HCT116 (cell line): ENCODE measurements at regions not wholly inside any gene's neighbourhood (a gene's known extent, or its start where the extent isn't known, plus 50 kb on each side); places are given as distances from the start of the nearest gene placed in this dataset.

Experiments used
- ATAC-seq: fragments of 200-7000 bp; cut with Tn5 transposase; 2 replicates; pipeline ENCODE4 v1.9.1; 2020; ENCODE audit warnings: mild to moderate bottlenecking, moderate library complexity
- BruUV-seq: library from RNA; stranded (reverse); fragments of 400-500 nt; replicated peaks from 2 replicates; lab custom pipeline; 2021; lab: Mats Ljungman, UMichigan
- CTCF ChIA-PET: fragments of 300-600 bp; sonication (Branson Sonifier 250); formaldehyde crosslinking; loops from one replicate; lab custom pipeline; 2021; ENCODE audit warnings: antibody characterized with exemption; lab: Charles Lee
- POLR2A ChIA-PET: fragments of 300-600, 350-600 bp; sonication (Branson Sonifier 250); formaldehyde crosslinking; loops from one replicate; lab custom pipeline; 2021; ENCODE audit warnings: antibody characterized with exemption; lab: Charles Lee
- RAD21 ChIA-PET, 2 experiments: fragments of 300-600 bp; sonication (Branson Sonifier 250); formaldehyde crosslinking; loops; one replicate each; lab custom pipeline; 2023; ENCODE audit warnings: low total read pairs in 2 of 2; ENCODE audit not compliant: uncharacterized antibody in 2 of 2, unreplicated experiment in 2 of 2, low non-redundant PET in 1 of 2; lab: Charles Lee
- DNase-seq: peaks from one replicate; pipeline ENCODE4 v3.0.0-alpha.2; 2010; ENCODE audit warnings: low read depth, low spot score
- H2AFZ ChIP-seq: fragments of 200-600 bp; shearing (Covaris generic), sonication (generic); 2 replicates; pipeline ENCODE4 v1.6.1; 2017; ENCODE audit warnings: low read depth, mixed run types, mixed read lengths, antibody characterized with exemption, low read length; ENCODE audit not compliant: poor library complexity, severe bottlenecking
- H3K27ac ChIP-seq: 2 replicates; pipeline ENCODE4 v1.5.1; 2012; ENCODE audit warnings: low read depth, low read length
- H3K27me3 ChIP-seq: fragments of 200-600 bp; sonication (generic); 2 replicates; pipeline ENCODE4 v1.6.1; 2016; ENCODE audit warnings: mixed run types, low read length, mixed read lengths; ENCODE audit not compliant: insufficient read depth
- H3K36me3 ChIP-seq, 2 experiments: fragments of 200-500 bp in 1 of 2; fragments of 200-600 bp in 1 of 2; sonication (Bioruptor generic) in 1 of 2; sonication (generic) in 1 of 2; 2 replicates each; pipeline versions ENCODE4 v1.5.1 to v1.6.1; 2014 to 2016; ENCODE audit warnings: low read length in 2 of 2, inconsistent platforms in 1 of 2, mixed read lengths in 1 of 2, mixed run types in 1 of 2; ENCODE audit not compliant: insufficient read depth in 2 of 2, control insufficient read depth in 1 of 2
- H3K4me1 ChIP-seq, 2 experiments: fragments of 200-600 bp in 1 of 2; sonication (generic) in 1 of 2; 2 replicates each; pipeline versions ENCODE4 v1.5.1 to v1.6.1; 2012 to 2017; ENCODE audit warnings: low read length in 2 of 2, inconsistent platforms in 1 of 2, mild to moderate bottlenecking in 1 of 2, mixed read lengths in 1 of 2, mixed run types in 1 of 2, moderate library complexity in 1 of 2; ENCODE audit not compliant: insufficient read depth in 2 of 2, control insufficient read depth in 1 of 2
- H3K4me2 ChIP-seq: fragments of 200-600 bp; sonication (generic); 2 replicates; pipeline ENCODE4 v1.6.1; 2017; ENCODE audit warnings: mixed run types, low read length, mixed read lengths
- H3K4me3 ChIP-seq, 2 experiments: fragments of 200-600 bp in 1 of 2; sonication (generic) in 1 of 2; replicated peaks in 1 of 2; 2 replicates each; pipeline ENCODE4 v1.5.1; 2011 to 2016; ENCODE audit warnings: low read length in 2 of 2, control low read depth in 1 of 2, low read depth in 1 of 2, mild to moderate bottlenecking in 1 of 2, mixed read lengths in 1 of 2, mixed run types in 1 of 2
- H3K79me2 ChIP-seq: fragments of 200-600 bp; sonication (generic); 2 replicates; pipeline ENCODE4 v1.6.1; 2017; ENCODE audit warnings: mild to moderate bottlenecking, mixed run types, low read length, moderate library complexity, mixed read lengths; ENCODE audit not compliant: insufficient read depth
- H3K9ac ChIP-seq: fragments of 200-600 bp; sonication (generic); 2 replicates; pipeline ENCODE4 v1.6.1; 2016; ENCODE audit warnings: low read length, mixed read lengths
- H3K9me2 ChIP-seq: fragments of 200-600 bp; sonication (generic), shearing (Covaris generic); 2 replicates; pipeline ENCODE4 v1.6.1; 2017; ENCODE audit warnings: mixed run types, mild to moderate bottlenecking, moderate library complexity; ENCODE audit not compliant: insufficient read depth
- H3K9me3 ChIP-seq, 2 experiments: fragments of 200-500 bp in 1 of 2; fragments of 200-600 bp in 1 of 2; sonication (Bioruptor generic) in 1 of 2; sonication (generic) in 1 of 2; 2 replicates each; pipeline ENCODE4 v1.6.1; 2014 to 2017; ENCODE audit warnings: low read length in 2 of 2, mixed read lengths in 2 of 2, inconsistent platforms in 1 of 2, low read depth in 1 of 2, mild to moderate bottlenecking in 1 of 2, mixed run types in 1 of 2, moderate library complexity in 1 of 2; ENCODE audit not compliant: control insufficient read depth in 1 of 2, insufficient read depth in 1 of 2
- H4K20me1 ChIP-seq: fragments of 200-600 bp; sonication (generic), shearing (Covaris generic); 2 replicates; pipeline ENCODE4 v1.6.1; 2017; ENCODE audit warnings: mixed run types, mild to moderate bottlenecking, moderate library complexity; ENCODE audit not compliant: insufficient read depth
- CBX3 ChIP-seq: IDR thresholded peaks from 2 replicates; pipeline ENCODE4 v1.6.1; 2012; ENCODE audit warnings: low read depth
- CEBPB ChIP-seq: IDR thresholded peaks from 2 replicates; pipeline ENCODE4 v1.6.1; 2012; ENCODE audit warnings: low read depth
- EGR1 ChIP-seq: IDR thresholded peaks from 2 replicates; pipeline ENCODE4 v1.6.1; 2012; ENCODE audit warnings: low read depth
- EZH2phosphoT487 ChIP-seq: fragments of 200-600 bp; IDR thresholded peaks from 2 replicates; pipeline ENCODE4 v1.6.1; 2018; ENCODE audit warnings: antibody characterized with exemption, borderline replicate concordance
- FOSL1 ChIP-seq: IDR thresholded peaks from 2 replicates; pipeline ENCODE4 v1.6.1; 2012; ENCODE audit warnings: low read depth
- MAX ChIP-seq: IDR thresholded peaks from 2 replicates; pipeline ENCODE4 v1.6.1; 2012
- POLR2A ChIP-seq: IDR thresholded peaks from 2 replicates; pipeline ENCODE4 v1.7.0; 2011; ENCODE audit warnings: borderline replicate concordance; ENCODE audit not compliant: insufficient read depth, insufficient read length; ENCODE audit errors: extremely low read depth
- POLR2AphosphoS5 ChIP-seq: IDR thresholded peaks from 2 replicates; pipeline ENCODE4 v1.6.1; 2011; ENCODE audit warnings: mild to moderate bottlenecking, low read depth, low read length, moderate library complexity
- RAD21 ChIP-seq: IDR thresholded peaks from 2 replicates; pipeline ENCODE4 v1.6.1; 2012; ENCODE audit warnings: low read depth, mild to moderate bottlenecking
- REST ChIP-seq: IDR thresholded peaks from 2 replicates; pipeline ENCODE4 v1.6.1; 2012; ENCODE audit warnings: low read depth
- SIN3A ChIP-seq: IDR thresholded peaks from 2 replicates; pipeline ENCODE4 v1.6.1; 2012; ENCODE audit warnings: low read depth
- SP1 ChIP-seq: IDR thresholded peaks from 2 replicates; pipeline ENCODE4 v1.6.1; 2012; ENCODE audit warnings: low read depth
- SRF ChIP-seq: IDR thresholded peaks from 2 replicates; pipeline ENCODE4 v1.6.1; 2012; ENCODE audit warnings: low read depth
- TCF7L2 ChIP-seq: IDR thresholded peaks from 2 replicates; pipeline ENCODE4 v1.7.0; 2011; ENCODE audit warnings: borderline replicate concordance, inconsistent platforms; ENCODE audit not compliant: insufficient read depth, insufficient read length; ENCODE audit errors: extremely low read depth
- YY1 ChIP-seq: IDR thresholded peaks from 2 replicates; pipeline ENCODE4 v1.6.1; 2011; ENCODE audit warnings: low read length, low read depth, moderate library complexity, mild to moderate bottlenecking; ENCODE audit not compliant: insufficient replicate concordance; ENCODE audit errors: extremely low read depth
- ZNF274 ChIP-seq: fragments of 200-500 bp; sonication (Bioruptor generic); IDR thresholded peaks from 2 replicates; pipeline ENCODE4 v1.6.1; 2014; ENCODE audit warnings: mild to moderate bottlenecking, low read depth, low read length, inconsistent platforms
- intact Hi-C: fragments of 100-400 bp; cut with micrococcal nuclease; formaldehyde crosslinking; loops from 2 replicates; pipeline ENCODE4 v1.10.0; 2022
- TF ChIP-seq, protein P1 (sequence below), 3 experiments: fragments of 200-600 bp in 1 of 3; sonication (generic) in 1 of 3; IDR thresholded peaks in 2 of 3; conservative IDR thresholded peaks in 1 of 3; 2 replicates each; pipeline ENCODE4 v1.5.1; 2012 to 2017; ENCODE audit warnings: low read depth in 2 of 3, low read length in 2 of 3, antibody characterized with exemption in 1 of 3, borderline replicate concordance in 1 of 3, control low read depth in 1 of 3, mild to moderate bottlenecking in 1 of 3, mixed read lengths in 1 of 3, mixed run types in 1 of 3, moderate library complexity in 1 of 3; ENCODE audit not compliant: insufficient read depth in 1 of 3
- TF ChIP-seq, protein P2 (sequence below): IDR thresholded peaks from 2 replicates; pipeline ENCODE4 v1.6.1; 2012

DNA sequence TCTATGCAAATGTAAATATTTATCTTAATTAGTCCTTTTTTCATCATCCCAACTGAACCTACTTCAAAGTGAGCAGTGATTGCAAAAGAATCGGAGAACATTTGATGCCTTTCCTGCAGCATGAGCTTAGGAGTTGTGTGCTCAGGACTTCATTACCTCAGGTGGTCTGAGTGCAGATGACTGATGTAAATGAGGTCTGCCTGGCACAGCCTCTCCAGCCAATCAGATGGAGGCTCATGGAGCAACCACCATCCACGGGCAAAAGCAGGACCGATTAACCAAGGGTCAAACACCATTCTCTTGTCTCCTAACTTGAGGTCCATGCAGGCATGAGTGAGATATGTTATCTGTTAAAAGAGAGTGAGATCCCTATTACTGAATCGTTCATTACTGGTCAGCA is 165.7 kb upstream of the CARMIL1 start (continued):
- no peak for TF ChIP-seq YY1
- no peak for TF ChIP-seq ZNF274
- TF ChIP-seq POLR2AphosphoS5, result no peak
- TF ChIP-seq POLR2A, result no peak
- TF ChIP-seq, protein P1, sequence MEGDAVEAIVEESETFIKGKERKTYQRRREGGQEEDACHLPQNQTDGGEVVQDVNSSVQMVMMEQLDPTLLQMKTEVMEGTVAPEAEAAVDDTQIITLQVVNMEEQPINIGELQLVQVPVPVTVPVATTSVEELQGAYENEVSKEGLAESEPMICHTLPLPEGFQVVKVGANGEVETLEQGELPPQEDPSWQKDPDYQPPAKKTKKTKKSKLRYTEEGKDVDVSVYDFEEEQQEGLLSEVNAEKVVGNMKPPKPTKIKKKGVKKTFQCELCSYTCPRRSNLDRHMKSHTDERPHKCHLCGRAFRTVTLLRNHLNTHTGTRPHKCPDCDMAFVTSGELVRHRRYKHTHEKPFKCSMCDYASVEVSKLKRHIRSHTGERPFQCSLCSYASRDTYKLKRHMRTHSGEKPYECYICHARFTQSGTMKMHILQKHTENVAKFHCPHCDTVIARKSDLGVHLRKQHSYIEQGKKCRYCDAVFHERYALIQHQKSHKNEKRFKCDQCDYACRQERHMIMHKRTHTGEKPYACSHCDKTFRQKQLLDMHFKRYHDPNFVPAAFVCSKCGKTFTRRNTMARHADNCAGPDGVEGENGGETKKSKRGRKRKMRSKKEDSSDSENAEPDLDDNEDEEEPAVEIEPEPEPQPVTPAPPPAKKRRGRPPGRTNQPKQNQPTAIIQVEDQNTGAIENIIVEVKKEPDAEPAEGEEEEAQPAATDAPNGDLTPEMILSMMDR (IDR thresholded peaks at IDR 0.05 in 2 of 3, conservative IDR thresholded peaks at IDR 0.05 in 1 of 3; ENCODE audit: borderline replicate concordance in 1 of 3, insufficient read depth in 1 of 3, low read depth in 2 of 3, low read length in 2 of 3), result no peak
- TF ChIP-seq MAX, result no peak
- no peak for TF ChIP-seq TCF7L2

- TF ChIP-seq SP1 (no peak), EGR1 (no peak), REST (no peak), SIN3A (no peak), RAD21 (no peak), CEBPB (no peak), EZH2phosphoT487 (no peak), POLR2AphosphoS5 (no peak), CBX3 (no peak), FOSL1 (no peak), POLR2A (no peak), SRF (no peak)
- TF ChIP-seq, protein P2, sequence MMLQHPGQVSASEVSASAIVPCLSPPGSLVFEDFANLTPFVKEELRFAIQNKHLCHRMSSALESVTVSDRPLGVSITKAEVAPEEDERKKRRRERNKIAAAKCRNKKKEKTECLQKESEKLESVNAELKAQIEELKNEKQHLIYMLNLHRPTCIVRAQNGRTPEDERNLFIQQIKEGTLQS, result no peak
- BruUV-seq, result no TSS peak
- Histone ChIP-seq H3K27ac (no peak overlapping the region), H3K9me3 (no peaks in the 10 kb centered on the region), H3K36me3 (no peaks in the 10 kb centered on the region), H2AFZ (no peak overlapping the region), H3K4me2 (no peak overlapping the region), H3K4me3 (no peak overlapping the region), H3K9me2 (no peaks in the 10 kb centered on the region), H3K79me2 (no peaks in the 10 kb centered on the region), H4K20me1 (no peaks in the 10 kb centered on the region), H3K27me3 (no peaks in the 10 kb centered on the region), H3K4me1 (no peaks in the 10 kb centered on the region), H3K9ac (no peak overlapping the region)
- intact Hi-C loops, result no loop called here
- POLR2A ChIA-PET, result no interaction called here
- CTCF ChIA-PET, result no interaction called here
- ATAC-seq (no peak), DNase-seq (no peak)
- RAD21 ChIA-PET, result no interaction called here
Measured at GRCh38 chr6:25118038-25118437, 161.1 kb upstream of the CARMIL1 start.
